DMS153 treated with DMSO at 0.1 percent for 48 hours (cell line): ENCODE measurements at regions not wholly inside any gene's neighbourhood (a gene's known extent, or its start where the extent isn't known, plus 50 kb on each side); places are given as distances from the start of the nearest gene placed in this dataset.
"Not testable (repeated sequence)": the region's sequence is repeated elsewhere in the genome, so short reads cannot be mapped to it uniquely, and the experiment has no call there.

ENCODE experiments used
- DNase-seq: peaks from one replicate; lab custom pipeline; 2025; ENCODE audit not compliant: unreplicated experiment; lab: John Stamatoyannopoulos, UW

GRCh38 chr11:130979386-130979972, 63.2 kb upstream of the SNX19 start:
- no peak for DNase-seq

GRCh38 chr11:130980071-130980862, 64.0 kb upstream of the SNX19 start:
- no peak for DNase-seq

- DNase-seq = not testable (repeated sequence)
These were observed 68.0 kb upstream of the SNX19 start for GRCh38 chr11:130984241-130984640.

GRCh38 chr11:130992788-130993187, 76.5 kb upstream of the SNX19 start:
- DNase-seq = no peak

GRCh38 chr11:130994043-130994442, 77.8 kb upstream of the SNX19 start:
- DNase-seq = no peak

GRCh38 chr11:130995266-130995665, 79.0 kb upstream of the SNX19 start:
- DNase-seq = no peak

- DNase-seq = no peak
These were observed 81.0 kb upstream of the SNX19 start for GRCh38 chr11:130997278-130997677.

- no peak for DNase-seq
These were observed 82.8 kb upstream of the SNX19 start for GRCh38 chr11:130999086-130999485.

- DNase-seq = peak; percentile 9
These were observed 83.9 kb upstream of the SNX19 start for GRCh38 chr11:130999992-131000770.

- DNase-seq = no peak
These were observed 85.9 kb upstream of the SNX19 start for GRCh38 chr11:131002145-131002544.

GRCh38 chr11:131005829-131006228, 89.5 kb upstream of the SNX19 start:
- no peak for DNase-seq

- no peak for DNase-seq
These were observed 108.7 kb upstream of the SNX19 start for GRCh38 chr11:131025020-131025419.

GRCh38 chr11:131025421-131026125, 109.3 kb upstream of the SNX19 start:
- no peak for DNase-seq

GRCh38 chr11:131027491-131027890, 111.2 kb upstream of the SNX19 start:
- DNase-seq = no peak

- no peak for DNase-seq
These were observed 116.9 kb upstream of the SNX19 start for GRCh38 chr11:131033151-131033651.

GRCh38 chr11:131036514-131036913, 120.2 kb upstream of the SNX19 start:
- no peak for DNase-seq

GRCh38 chr11:131037873-131038272, 121.6 kb upstream of the SNX19 start:
- no peak for DNase-seq

GRCh38 chr11:131038597-131038996, 122.3 kb upstream of the SNX19 start:
- DNase-seq = no peak

- no peak for DNase-seq
These were observed 125.2 kb upstream of the SNX19 start for GRCh38 chr11:131041331-131042040.

- no peak for DNase-seq
These were observed 125.7 kb upstream of the SNX19 start for GRCh38 chr11:131042041-131042390.

GRCh38 chr11:131043251-131043650, 127.0 kb upstream of the SNX19 start:
- DNase-seq = no peak
